IMR-90 (cell line): ENCODE measurements at regions not wholly inside any gene's neighbourhood (a gene's known extent, or its start where the extent isn't known, plus 50 kb on each side); places are given as distances from the start of the nearest gene placed in this dataset.

ENCODE experiments used
- ATAC-seq: fragments of 200-7000 bp; cut with Tn5 transposase; 2 replicates; pipeline ENCODE4 v1.9.1; 2020; ENCODE audit warnings: low read depth, mild to moderate bottlenecking, moderate library complexity
- BruUV-seq: library from RNA; stranded (reverse); fragments of 400-500 nt; replicated peaks from 2 replicates; lab custom pipeline; 2021; lab: Mats Ljungman, UMichigan
- CTCF ChIA-PET: fragments of 300-600 bp; formaldehyde crosslinking; extraction: SDS; loops from one replicate; lab custom pipeline; 2021; ENCODE audit warnings: antibody characterized with exemption; lab: Yijun Ruan, JAX
- POLR2A ChIA-PET: fragments of 300-600 bp; sonication (Branson Sonifier 250); formaldehyde crosslinking; loops from one replicate; lab custom pipeline; 2022; ENCODE audit warnings: antibody characterized with exemption; ENCODE audit not compliant: unreplicated experiment; lab: Charles Lee
- DNase-seq: peaks from one replicate; pipeline ENCODE4 v3.0.0; 2013
- H2AFZ ChIP-seq: replicated peaks from 2 replicates; pipeline ENCODE3; 2013; ENCODE audit warnings: low read length, mild to moderate bottlenecking; ENCODE audit not compliant: poor library complexity
- H2AK5ac ChIP-seq: 2 replicates; pipeline ENCODE4 v1.6.1; 2013; ENCODE audit warnings: low read depth, low read length, inconsistent platforms
- H2AK9ac ChIP-seq: replicated peaks from 2 replicates; pipeline ENCODE3; 2013; ENCODE audit warnings: mild to moderate bottlenecking, low read depth, low read length, moderate library complexity; ENCODE audit not compliant: poor library complexity
- H2BK120ac ChIP-seq: 2 replicates; pipeline ENCODE4 v1.6.1; 2013; ENCODE audit warnings: low read depth, low read length, inconsistent platforms
- H2BK15ac ChIP-seq: 3 replicates; pipeline ENCODE4 v1.6.1; 2013; ENCODE audit warnings: low read depth, low read length, inconsistent platforms
- H2BK20ac ChIP-seq: 2 replicates; pipeline ENCODE4 v1.6.1; 2013; ENCODE audit warnings: low read depth, mild to moderate bottlenecking, inconsistent platforms, low read length, moderate library complexity
- H2BK5ac ChIP-seq: 2 replicates; pipeline ENCODE4 v1.6.1; 2013; ENCODE audit warnings: mild to moderate bottlenecking, low read depth, low read length, inconsistent platforms; ENCODE audit not compliant: poor library complexity, severe bottlenecking
- H3K14ac ChIP-seq: replicated peaks from 2 replicates; pipeline ENCODE4 v1.6.1; 2013; ENCODE audit warnings: low read depth, low read length, inconsistent platforms
- H3K18ac ChIP-seq: 2 replicates; pipeline ENCODE4 v1.6.1; 2013; ENCODE audit warnings: low read depth, low read length, control low read depth
- H3K23ac ChIP-seq: 2 replicates; pipeline ENCODE4 v1.6.1; 2013; ENCODE audit warnings: low read depth, low read length, inconsistent platforms
- H3K27ac ChIP-seq: 2 replicates; pipeline ENCODE4 v1.5.1; 2013; ENCODE audit warnings: mild to moderate bottlenecking, control low read depth, low read length; ENCODE audit not compliant: insufficient read depth
- H3K27me3 ChIP-seq: 2 replicates; pipeline ENCODE4 v1.6.1; 2013; ENCODE audit warnings: low read length; ENCODE audit not compliant: control insufficient read depth, insufficient read depth
- H3K36me3 ChIP-seq: 2 replicates; pipeline ENCODE4 v1.6.1; 2013; ENCODE audit warnings: low read length, mixed read lengths; ENCODE audit not compliant: control insufficient read depth, insufficient read depth
- H3K4ac ChIP-seq: 2 replicates; pipeline ENCODE4 v1.6.1; 2013; ENCODE audit warnings: low read depth, low read length, inconsistent platforms
- H3K4me1 ChIP-seq: 2 replicates; pipeline ENCODE4 v1.6.1; 2013; ENCODE audit warnings: low read length, mixed read lengths; ENCODE audit not compliant: control insufficient read depth, insufficient read depth
- H3K4me2 ChIP-seq: 2 replicates; pipeline ENCODE4 v1.6.1; 2013; ENCODE audit warnings: low read depth, mild to moderate bottlenecking, control low read depth, low read length, moderate library complexity
- H3K4me3 ChIP-seq: 2 replicates; pipeline ENCODE4 v1.5.1; 2013; ENCODE audit warnings: low read depth, mild to moderate bottlenecking, control low read depth, low read length, moderate library complexity; ENCODE audit not compliant: insufficient read depth
- H3K56ac ChIP-seq: 2 replicates; pipeline ENCODE4 v1.6.1; 2013; ENCODE audit warnings: low read length, inconsistent platforms; ENCODE audit not compliant: insufficient read depth; ENCODE audit errors: extremely low read depth
- H3K79me1 ChIP-seq, 2 experiments: 2 replicates each; pipeline ENCODE4 v1.6.1; 2013; ENCODE audit warnings: low read length in 2 of 2, inconsistent platforms in 1 of 2, low read depth in 1 of 2
- H3K9ac ChIP-seq: 2 replicates; pipeline ENCODE4 v1.6.1; 2013; ENCODE audit warnings: low read depth, low read length, control low read depth
- H3K9me1 ChIP-seq: 2 replicates; pipeline ENCODE4 v1.6.1; 2013; ENCODE audit warnings: low read length, inconsistent platforms; ENCODE audit not compliant: insufficient read depth
- H3K9me3 ChIP-seq: 2 replicates; pipeline ENCODE4 v1.6.1; 2013; ENCODE audit warnings: low read length; ENCODE audit not compliant: control insufficient read depth, insufficient read depth
- H4K20me1 ChIP-seq: 2 replicates; pipeline ENCODE4 v1.6.1; 2013; ENCODE audit warnings: low read length, inconsistent platforms; ENCODE audit not compliant: insufficient read depth
- H4K5ac ChIP-seq: 2 replicates; pipeline ENCODE4 v1.6.1; 2013; ENCODE audit warnings: mild to moderate bottlenecking, low read depth, low read length, control low read depth
- H4K8ac ChIP-seq, 2 experiments: 2 replicates each; pipeline ENCODE4 v1.6.1; 2013; ENCODE audit warnings: low read depth in 2 of 2, low read length in 2 of 2, control low read depth in 1 of 2, inconsistent platforms in 1 of 2
- H4K91ac ChIP-seq: 2 replicates; pipeline ENCODE4 v1.6.1; 2013; ENCODE audit warnings: low read depth, low read length, inconsistent platforms; ENCODE audit not compliant: insufficient read depth
- BHLHE40 ChIP-seq: fragments of 150-350 bp; IDR thresholded peaks from 2 replicates; pipeline ENCODE4 v1.6.1; 2016; ENCODE audit warnings: mild to moderate bottlenecking, low read depth, low read length
- CHD1 ChIP-seq: IDR thresholded peaks from 2 replicates; pipeline ENCODE4 v1.6.1; 2012; ENCODE audit warnings: low read depth, low read length, improper control_type of control experiment
- CTCF ChIP-seq: conservative IDR thresholded peaks from 2 replicates; pipeline ENCODE4 v1.5.1; 2012; ENCODE audit warnings: mild to moderate bottlenecking, low read depth, low read length, improper control_type of control experiment
- ELK1 ChIP-seq: fragments of 150-350 bp; IDR thresholded peaks from 2 replicates; pipeline ENCODE4 v1.6.1; 2016; ENCODE audit warnings: low read depth, mild to moderate bottlenecking, low read length, moderate library complexity, borderline replicate concordance
- FOS ChIP-seq: fragments of 150-350 bp; IDR thresholded peaks from 2 replicates; pipeline ENCODE4 v1.6.1; 2016; ENCODE audit warnings: low read depth, low read length
- MAFK ChIP-seq: IDR thresholded peaks from 2 replicates; pipeline ENCODE4 v1.6.1; 2012; ENCODE audit warnings: low read depth, low read length, improper control_type of control experiment
- NFE2L2 ChIP-seq: fragments of 150-350 bp; IDR thresholded peaks from 2 replicates; pipeline ENCODE4 v1.6.1; 2016; ENCODE audit warnings: low read depth, mild to moderate bottlenecking, low read length
- POLR2A ChIP-seq: IDR thresholded peaks from 2 replicates; pipeline ENCODE4 v1.6.1; 2012; ENCODE audit warnings: mild to moderate bottlenecking, low read depth, low read length
- RAD21 ChIP-seq: IDR thresholded peaks from 2 replicates; pipeline ENCODE4 v1.6.1; 2012; ENCODE audit warnings: low read length, improper control_type of control experiment
- RFX5 ChIP-seq: IDR thresholded peaks from 2 replicates; pipeline ENCODE4 v1.8.0; 2012; ENCODE audit warnings: low read depth, mild to moderate bottlenecking, low read length, moderate library complexity
- SMC3 ChIP-seq: fragments of 150-350 bp; IDR thresholded peaks from 2 replicates; pipeline ENCODE4 v1.6.1; 2016; ENCODE audit warnings: low read depth, mild to moderate bottlenecking, antibody characterized with exemption, low read length, moderate library complexity
- dilution Hi-C: fragments of 300-500 bp; cut with HindIII; formaldehyde crosslinking; loops from one replicate; pipeline ENCODE4 v1.14.3; 2018; ENCODE audit warnings: low sequenced_read_pairs; ENCODE audit not compliant: unreplicated experiment
- in situ Hi-C: fragments of 300-500 bp; cut with MboI; formaldehyde crosslinking; loops from 3 replicates; pipeline ENCODE4 v1.14.3; 2019; ENCODE audit warnings: low sequenced_read_pairs, inconsistent platforms, mixed read lengths
- intact Hi-C: fragments of 100-400 bp; cut with micrococcal nuclease; formaldehyde crosslinking; loops from 2 replicates; pipeline ENCODE4 v1.10.0; 2022

GRCh38 chr2:85945586-85945985, 56.8 kb upstream of the ST3GAL5 start:
- H3K14ac ChIP-seq: no peak overlapping the region
- H3K36me3 ChIP-seq: no peaks in the 10 kb centered on the region
- H3K27ac ChIP-seq: no peak overlapping the region
- H4K5ac ChIP-seq: no peak overlapping the region
- TF ChIP-seq CHD1 (no peak), ELK1 (no peak), CTCF (no peak), RFX5 (no peak), FOS (no peak), BHLHE40 (no peak), MAFK (no peak), POLR2A (no peak), NFE2L2 (no peak), RAD21 (no peak), SMC3 (no peak)
- H2BK120ac ChIP-seq: no peak overlapping the region
- H3K79me1 ChIP-seq: no peaks in the 10 kb centered on the region
- intact Hi-C loops: no loop called here
- peaks cover 15% of the 10 kb centered on the region for H3K9me3 ChIP-seq
- no peak overlapping the region for H3K23ac ChIP-seq
- no peak overlapping the region for H4K8ac ChIP-seq
- H3K18ac ChIP-seq: no peak overlapping the region
- in situ Hi-C loops: no loop called here
- no peak for DNase-seq
- no TSS peak for BruUV-seq
- no peaks in the 10 kb centered on the region for H4K20me1 ChIP-seq
- no peak overlapping the region for H3K56ac ChIP-seq
- no peak overlapping the region for H3K4me3 ChIP-seq
- no peak overlapping the region for H4K91ac ChIP-seq
- H2BK20ac ChIP-seq: no peak overlapping the region
- dilution Hi-C loops: no loop called here
- peaks cover 7% of the 10 kb centered on the region for H3K27me3 ChIP-seq
- H3K4ac ChIP-seq: no peak overlapping the region
- H2BK15ac ChIP-seq: no peak overlapping the region
- H3K9ac ChIP-seq: no peak overlapping the region
- no peak for ATAC-seq
- no peaks in the 10 kb centered on the region for H3K9me1 ChIP-seq
- CTCF ChIA-PET: interaction anchor here (1.2 kb wide), 1 partner anchor 14 kb away, joined by 3 read pairs; no protein-coding TSS in a partner anchor
- POLR2A ChIA-PET: no interaction called here
- no peak overlapping the region for H2AK9ac ChIP-seq
- H3K4me1 ChIP-seq: no peaks in the 10 kb centered on the region
- H2AFZ ChIP-seq: no peak overlapping the region
- H2AK5ac ChIP-seq: no peak overlapping the region
- H3K4me2 ChIP-seq: no peak overlapping the region
- H2BK5ac ChIP-seq: no peak overlapping the region
